ENCODE measurements at regions not wholly inside any gene's neighbourhood (a gene's known extent, or its start where the extent isn't known, plus 50 kb on each side); places are given as distances from the start of the nearest gene placed in this dataset.

DNA sequence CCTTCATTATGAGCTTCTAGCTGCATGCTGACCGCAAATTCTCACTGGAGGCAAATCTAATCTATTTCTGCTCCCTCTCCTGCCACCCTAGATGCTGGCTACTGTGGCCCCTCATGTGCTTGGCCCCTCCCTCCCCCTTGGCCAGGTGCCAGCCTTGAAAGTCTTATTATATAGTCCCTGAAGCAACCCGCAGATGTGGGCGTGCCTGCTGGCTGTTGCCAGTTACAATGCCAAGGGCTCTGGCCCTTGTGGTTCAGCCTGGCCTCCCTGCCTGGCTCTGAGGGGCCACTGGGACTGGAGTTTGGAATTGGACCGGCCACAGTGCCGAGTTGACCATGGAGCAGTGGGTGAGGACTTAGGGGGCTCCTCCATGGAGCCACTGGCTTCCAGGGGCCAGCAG lies 78.9 kb upstream of the ACTRT2 start:
- Histone ChIP-seq H3K27me3 (ENCODE audit: low read length) (peaks cover 77% of the 10 kb centered on the region), H2AFZ (ENCODE audit: low read length) (no peak overlapping the region), H3K27ac (ENCODE audit: low read length) (no peak overlapping the region), H3K4me3 (ENCODE audit: low read length) (no peak overlapping the region), H3K9ac (ENCODE audit: low read length) (no peak overlapping the region), H3F3A (ENCODE audit: low read length, unreplicated experiment) (no peaks in the 10 kb centered on the region), H3K79me2 (ENCODE audit: low read length) (no peaks in the 10 kb centered on the region), H3K4me1 (ENCODE audit: insufficient read depth, low read length) (no peaks in the 10 kb centered on the region), H3K9me2 (replicated peaks; ENCODE audit: low read length) (no peaks in the 10 kb centered on the region), H3K9me3 (ENCODE audit: low read length) (no peaks in the 10 kb centered on the region; the same call in 1 of the 2 replicates), H4K20me1 (ENCODE audit: low read length) (peaks cover 5% of the 10 kb centered on the region; the same call in 1 of the 2 replicates), H3K36me3 (ENCODE audit: low read depth, low read length) (no peaks in the 10 kb centered on the region), H3K4me2 (ENCODE audit: low read length) (no peak overlapping the region)
- CTCF ChIA-PET: no interaction called here
- TF ChIP-seq CTCF (conservative IDR thresholded peaks at IDR 0.05; ENCODE audit: low read depth, low read length) (no peak), EZH2phosphoT487 (IDR thresholded peaks at IDR 0.05; ENCODE audit: borderline replicate concordance, low read length) (no peak), EZH2 (IDR thresholded peaks at IDR 0.05; ENCODE audit: low read length, unreplicated experiment) (no peak)
- ATAC-seq: no peak
- DNase-seq: no peak
- BruUV-seq (replicated peaks): no TSS peak
- POLR2A ChIA-PET (ENCODE audit: unreplicated experiment): no interaction called here
- intact Hi-C loops (cut with micrococcal nuclease): no loop called here

DNA sequence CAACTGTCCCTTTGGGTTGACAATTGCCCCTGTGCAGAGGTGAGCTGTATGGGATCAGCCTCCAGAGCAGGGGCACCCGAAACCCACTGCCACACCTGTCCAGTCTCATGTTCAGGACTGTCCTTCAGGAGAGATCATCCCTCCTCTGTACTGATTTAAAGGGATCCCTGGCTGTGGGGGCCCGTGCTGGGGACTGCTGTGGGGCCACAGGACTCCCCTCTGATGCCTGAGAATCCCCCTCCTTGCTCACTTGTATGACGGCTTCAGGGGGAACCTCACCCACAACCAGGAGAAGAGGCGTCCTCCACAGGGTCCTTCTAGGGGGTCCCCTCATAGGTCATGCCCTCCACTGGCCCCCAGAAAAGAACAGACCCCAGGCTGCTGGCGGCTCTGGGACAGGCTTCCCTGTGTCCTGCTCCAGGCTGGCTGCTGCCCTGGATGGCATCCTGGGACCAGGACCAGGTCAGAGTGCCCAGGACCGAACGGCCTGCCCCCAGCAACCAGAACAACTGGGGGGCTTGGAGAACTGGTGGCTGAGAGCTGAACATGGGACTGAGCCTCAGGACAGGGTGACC lies 77.5 kb upstream of the ACTRT2 start:
- H2AFZ ChIP-seq (ENCODE audit: low read length): no peak overlapping the region
- no peak overlapping the region for H3K4me2 ChIP-seq (ENCODE audit: low read length)
- POLR2A ChIA-PET (ENCODE audit: unreplicated experiment): no interaction called here
- ATAC-seq (no peak), DNase-seq (no peak)
- CTCF ChIA-PET: no interaction called here
- BruUV-seq (replicated peaks): no TSS peak
- peaks cover 5% of the 10 kb centered on the region; the same call in 1 of the 2 replicates for H4K20me1 ChIP-seq (ENCODE audit: low read length)
- H3K36me3 ChIP-seq (ENCODE audit: low read depth, low read length): no peaks in the 10 kb centered on the region
- H3K9me3 ChIP-seq (ENCODE audit: low read length): no peaks in the 10 kb centered on the region
- no peak overlapping the region for H3K9ac ChIP-seq (ENCODE audit: low read length)
- H3K4me1 ChIP-seq (ENCODE audit: insufficient read depth, low read length): no peaks in the 10 kb centered on the region
- H3K27me3 ChIP-seq (ENCODE audit: low read length): peaks cover 90% of the 10 kb centered on the region
- no peak overlapping the region for H3K27ac ChIP-seq (ENCODE audit: low read length)
- H3K9me2 ChIP-seq (replicated peaks; ENCODE audit: low read length): no peaks in the 10 kb centered on the region
- no peaks in the 10 kb centered on the region for H3K79me2 ChIP-seq (ENCODE audit: low read length)
- TF ChIP-seq EZH2 (IDR thresholded peaks at IDR 0.05; ENCODE audit: low read length, unreplicated experiment) (no peak), EZH2phosphoT487 (IDR thresholded peaks at IDR 0.05; ENCODE audit: borderline replicate concordance, low read length) (no peak), CTCF (conservative IDR thresholded peaks at IDR 0.05; ENCODE audit: low read depth, low read length) (no peak)
- intact Hi-C loops (cut with micrococcal nuclease): no loop called here
- no peaks in the 10 kb centered on the region for H3F3A ChIP-seq (ENCODE audit: low read length, unreplicated experiment)
- no peak overlapping the region for H3K4me3 ChIP-seq (ENCODE audit: low read length)

- Histone ChIP-seq H3K9ac (ENCODE audit: low read length) (no peak overlapping the region), H3K4me3 (ENCODE audit: low read length) (no peak overlapping the region), H3F3A (ENCODE audit: low read length, unreplicated experiment) (no peaks in the 10 kb centered on the region), H3K27me3 (ENCODE audit: low read length) (peaks cover 95% of the 10 kb centered on the region), H3K36me3 (ENCODE audit: low read depth, low read length) (no peaks in the 10 kb centered on the region), H2AFZ (ENCODE audit: low read length) (no peak overlapping the region), H3K27ac (ENCODE audit: low read length) (no peak overlapping the region), H3K9me3 (ENCODE audit: low read length) (no peaks in the 10 kb centered on the region), H3K4me2 (ENCODE audit: low read length) (no peak overlapping the region), H3K4me1 (ENCODE audit: insufficient read depth, low read length) (no peaks in the 10 kb centered on the region), H3K9me2 (replicated peaks; ENCODE audit: low read length) (no peaks in the 10 kb centered on the region), H3K79me2 (ENCODE audit: low read length) (no peaks in the 10 kb centered on the region), H4K20me1 (ENCODE audit: low read length) (peaks cover 5% of the 10 kb centered on the region; the same call in 1 of the 2 replicates)
- no peak for DNase-seq
- intact Hi-C loops (cut with micrococcal nuclease): no loop called here
- POLR2A ChIA-PET (ENCODE audit: unreplicated experiment): no interaction called here
- no peak for TF ChIP-seq EZH2phosphoT487 (IDR thresholded peaks at IDR 0.05; ENCODE audit: borderline replicate concordance, low read length)
- TF ChIP-seq CTCF (conservative IDR thresholded peaks at IDR 0.05; ENCODE audit: low read depth, low read length): no peak
- no peak for TF ChIP-seq EZH2 (IDR thresholded peaks at IDR 0.05; ENCODE audit: low read length, unreplicated experiment)
- CTCF ChIA-PET: no interaction called here
- no peak for ATAC-seq
- no TSS peak for BruUV-seq (replicated peaks)
Measured at GRCh38 chr1:2944705-2945104, 76.6 kb upstream of the ACTRT2 start.

Measured in PC-3 (cell line).